SK-N-SH (cell line): ENCODE measurements at regions not wholly inside any gene's neighbourhood (a gene's known extent, or its start where the extent isn't known, plus 50 kb on each side); places are given as distances from the start of the nearest gene placed in this dataset.

Experiments used
- CTCF ChIA-PET: fragments of 300-600, 350-600 bp; formaldehyde crosslinking; extraction: SDS; loops from one replicate; lab custom pipeline; 2021; lab: Yijun Ruan, JAX
- POLR2A ChIA-PET: fragments of 350-600 bp; sonication (Branson Sonifier 250); formaldehyde crosslinking; extraction: SDS; loops from one replicate; lab custom pipeline; 2020; ENCODE audit warnings: antibody characterized with exemption, inconsistent platforms; lab: Yijun Ruan, JAX
- DNase-seq: peaks from one replicate; pipeline ENCODE4 v3.0.0; 2012
- H2AFZ ChIP-seq: fragments of 200-600 bp; sonication (generic); 2 replicates; pipeline ENCODE4 v1.8.1; 2016; ENCODE audit warnings: antibody characterized with exemption, mild to moderate bottlenecking, low read depth
- H3F3A ChIP-seq: fragments of 200-600 bp; sonication (generic); replicated peaks from 2 replicates; pipeline ENCODE3; 2016; ENCODE audit warnings: antibody characterized with exemption, mild to moderate bottlenecking; ENCODE audit not compliant: insufficient read depth
- H3K27ac ChIP-seq, 2 experiments: fragments of 200-500 bp in 1 of 2; fragments of 200-600 bp in 1 of 2; sonication (Bioruptor generic) in 1 of 2; sonication (generic), shearing (Covaris generic) in 1 of 2; 2 replicates each; pipeline versions ENCODE4 v1.5.1 to v1.6.1; 2014 to 2016; ENCODE audit warnings: low read depth in 2 of 2, inconsistent platforms in 1 of 2, low read length in 1 of 2, mild to moderate bottlenecking in 1 of 2, mixed read lengths in 1 of 2
- H3K27me3 ChIP-seq: fragments of 200-600 bp; sonication (generic), shearing (Covaris generic); 2 replicates; pipeline ENCODE4 v1.6.1; 2016; ENCODE audit warnings: mixed run types; ENCODE audit not compliant: insufficient read depth
- H3K36me3 ChIP-seq, 2 experiments: fragments of 200-500 bp in 1 of 2; fragments of 200-600 bp in 1 of 2; sonication (Bioruptor generic) in 1 of 2; sonication (generic) in 1 of 2; replicated peaks in 1 of 2; 2 replicates each; pipeline versions ENCODE3 to v1.5.1; 2014 to 2016; ENCODE audit warnings: low read length in 1 of 2, mild to moderate bottlenecking in 1 of 2; ENCODE audit not compliant: insufficient read depth in 2 of 2, control insufficient read depth in 1 of 2
- H3K4me1 ChIP-seq, 2 experiments: fragments of 200-500 bp in 1 of 2; fragments of 200-600 bp in 1 of 2; sonication (Bioruptor generic) in 1 of 2; sonication (generic), shearing (Covaris generic) in 1 of 2; 2 replicates each; pipeline versions ENCODE4 v1.5.1 to v1.6.1; 2014 to 2016; ENCODE audit warnings: low read depth in 1 of 2, low read length in 1 of 2, mixed run types in 1 of 2; ENCODE audit not compliant: insufficient read depth in 2 of 2, control insufficient read depth in 1 of 2
- H3K4me2 ChIP-seq: fragments of 200-600 bp; sonication (generic), shearing (Covaris generic); 2 replicates; pipeline ENCODE4 v1.6.1; 2017; ENCODE audit warnings: mixed run types
- H3K4me3 ChIP-seq, 2 experiments: fragments of 200-500 bp in 1 of 2; fragments of 200-600 bp in 1 of 2; sonication (Bioruptor generic) in 1 of 2; sonication (generic), shearing (Covaris generic) in 1 of 2; 2 replicates each; pipeline versions ENCODE4 v1.5.1 to v1.8.1; 2014 to 2016; ENCODE audit warnings: low read depth in 2 of 2, inconsistent platforms in 1 of 2, low read length in 1 of 2, mild to moderate bottlenecking in 1 of 2, mixed read lengths in 1 of 2, moderate library complexity in 1 of 2
- H3K79me2 ChIP-seq: fragments of 200-600 bp; sonication (generic); 2 replicates; pipeline ENCODE4 v1.8.1; 2017; ENCODE audit warnings: mild to moderate bottlenecking; ENCODE audit not compliant: insufficient read depth
- H3K9ac ChIP-seq: fragments of 200-600 bp; sonication (generic); 2 replicates; pipeline ENCODE4 v1.6.1; 2017; ENCODE audit warnings: mixed run types
- H3K9me2 ChIP-seq: fragments of 200-600 bp; sonication (generic); 2 replicates; pipeline ENCODE4 v1.6.1; 2017; ENCODE audit warnings: mixed run types
- H3K9me3 ChIP-seq: fragments of 200-600 bp; sonication (generic); 2 replicates; pipeline ENCODE4 v1.6.1; 2017; ENCODE audit warnings: mixed run types, mild to moderate bottlenecking, moderate library complexity
- H4K20me1 ChIP-seq: fragments of 200-600 bp; sonication (generic); 2 replicates; pipeline ENCODE4 v1.6.1; 2017; ENCODE audit warnings: mild to moderate bottlenecking, mixed run types; ENCODE audit not compliant: insufficient read depth
- CHD2 ChIP-seq: fragments of 150-350 bp; IDR thresholded peaks from 2 replicates; pipeline ENCODE4 v1.6.1; 2018; ENCODE audit warnings: low read length; ENCODE audit not compliant: partially characterized antibody
- ELF1 ChIP-seq: IDR thresholded peaks from 2 replicates; pipeline ENCODE4 v1.4.0; 2012
- EP300 ChIP-seq, 2 experiments: IDR thresholded peaks; 2 replicates each; pipeline versions ENCODE4 v1.4.0 to v1.6.1; 2012; ENCODE audit warnings: borderline replicate concordance in 1 of 2, low read depth in 1 of 2, low read length in 1 of 2
- FOSL2 ChIP-seq: IDR thresholded peaks from 2 replicates; pipeline ENCODE4 v1.4.0; 2012; ENCODE audit warnings: low read depth, mild to moderate bottlenecking, moderate library complexity, borderline replicate concordance
- FOXJ3 ChIP-seq: sonication (generic); formaldehyde crosslinking; IDR thresholded peaks from 2 replicates; pipeline ENCODE4 v1.5.1; 2020; ENCODE audit warnings: mild to moderate bottlenecking, missing genetic modification reagents
- FOXM1 ChIP-seq: IDR thresholded peaks from 2 replicates; pipeline ENCODE4 v1.4.0; 2012; ENCODE audit warnings: low read depth, mild to moderate bottlenecking
- GATA2 ChIP-seq: sonication (generic); formaldehyde crosslinking; IDR thresholded peaks from 2 replicates; pipeline ENCODE4 v1.5.0; 2020; ENCODE audit warnings: mild to moderate bottlenecking, missing genetic modification reagents
- JUND ChIP-seq: IDR thresholded peaks from 2 replicates; pipeline ENCODE4 v1.4.0; 2012
- MEF2A ChIP-seq: IDR thresholded peaks from 2 replicates; pipeline ENCODE4 v1.4.0; 2012; ENCODE audit warnings: low read depth, borderline replicate concordance
- NFIC ChIP-seq: IDR thresholded peaks from 2 replicates; pipeline ENCODE4 v1.4.0; 2012; ENCODE audit warnings: borderline replicate concordance
- NRF1 ChIP-seq: IDR thresholded peaks from 2 replicates; pipeline ENCODE4 v1.6.1; 2012; ENCODE audit warnings: low read depth, mild to moderate bottlenecking, low read length
- RAD21 ChIP-seq: IDR thresholded peaks from 2 replicates; pipeline ENCODE4 v1.6.1; 2012; ENCODE audit warnings: mild to moderate bottlenecking, low read length
- RCOR1 ChIP-seq: fragments of 150-350 bp; IDR thresholded peaks from 2 replicates; pipeline ENCODE4 v1.6.1; 2017; ENCODE audit warnings: antibody characterized with exemption, low read length
- RFX5 ChIP-seq: IDR thresholded peaks from 2 replicates; pipeline ENCODE4 v1.6.1; 2012; ENCODE audit warnings: mild to moderate bottlenecking, improper control_type of control experiment, low read length
- RXRA ChIP-seq: IDR thresholded peaks from 2 replicates; pipeline ENCODE4 v1.4.0; 2012; ENCODE audit warnings: low read depth, mild to moderate bottlenecking, borderline replicate concordance
- SIN3A ChIP-seq: IDR thresholded peaks from 2 replicates; pipeline ENCODE4 v1.6.1; 2012; ENCODE audit warnings: low read depth, mild to moderate bottlenecking, low read length, moderate library complexity, borderline replicate concordance
- SMC3 ChIP-seq: IDR thresholded peaks from 2 replicates; pipeline ENCODE4 v1.6.1; 2012; ENCODE audit warnings: low read depth, low read length, improper control_type of control experiment
- TCF12 ChIP-seq: IDR thresholded peaks from 2 replicates; pipeline ENCODE4 v1.4.0; 2012
- TEAD4 ChIP-seq: IDR thresholded peaks from 2 replicates; pipeline ENCODE4 v1.4.0; 2012; ENCODE audit warnings: mild to moderate bottlenecking, borderline replicate concordance; ENCODE audit not compliant: insufficient read depth
- USF1 ChIP-seq: IDR thresholded peaks from 2 replicates; pipeline ENCODE4 v1.4.0; 2012; ENCODE audit warnings: low read depth, borderline replicate concordance
- USF2 ChIP-seq: fragments of 150-350 bp; IDR thresholded peaks from 2 replicates; pipeline ENCODE4 v1.6.1; 2017; ENCODE audit warnings: antibody characterized with exemption, low read length, low read depth, borderline replicate concordance
- WGBS: methylation state at CpG from one replicate; pipeline ENCODE4 v1.1.6; 2017; ENCODE audit warnings: low lambda C conversion rate; 5-methylcytosine and 5-hydroxymethylcytosine counted together
- TF ChIP-seq, protein P1 (sequence below): fragments of 150-350 bp; IDR thresholded peaks from 2 replicates; pipeline ENCODE4 v1.6.1; 2016; ENCODE audit warnings: mild to moderate bottlenecking, low read depth, low read length
- TF ChIP-seq, protein P2 (sequence below): IDR thresholded peaks from 2 replicates; pipeline ENCODE4 v1.4.0; 2012; ENCODE audit warnings: low read depth

GRCh38 chr5:123269851-123270250, 153.4 kb downstream of the CEP120 start:
- CTCF ChIA-PET: no interaction called here
- Histone ChIP-seq H3K27ac (no peak overlapping the region), H3K27me3 (no peaks in the 10 kb centered on the region), H4K20me1 (no peaks in the 10 kb centered on the region), H3K9me2 (no peaks in the 10 kb centered on the region), H3K9me3 (no peaks in the 10 kb centered on the region), H3K36me3 (no peaks in the 10 kb centered on the region), H3K4me3 (no peak overlapping the region), H3F3A (no peaks in the 10 kb centered on the region), H3K4me2 (no peak overlapping the region), H3K79me2 (no peaks in the 10 kb centered on the region), H3K4me1 (no peaks in the 10 kb centered on the region), H3K9ac (no peak overlapping the region), H2AFZ (no peak overlapping the region)
- no peak for TF ChIP-seq EP300 (IDR thresholded peaks at IDR 0.05; ENCODE audit: borderline replicate concordance in 1 of 2, low read depth in 1 of 2, low read length in 1 of 2)
- TF ChIP-seq CHD2: no peak
- TF ChIP-seq FOXJ3 (CRISPR knock-in tag): no peak
- TF ChIP-seq FOXM1: no peak
- no peak for TF ChIP-seq SMC3
- TF ChIP-seq RAD21: no peak
- TF ChIP-seq NFIC: no peak
- no peak for TF ChIP-seq RXRA
- no peak for TF ChIP-seq TEAD4
- no peak for TF ChIP-seq ELF1
- POLR2A ChIA-PET: no interaction called here
- no peak for DNase-seq
- 61% methylated on average over 7 of the region's 7 CpGs for WGBS

- ChIA-PET CTCF (no interaction called here), POLR2A (no interaction called here)
- H3K27ac ChIP-seq: no peak overlapping the region
- no peak overlapping the region for H3K4me2 ChIP-seq
- H3K4me3 ChIP-seq: no peak overlapping the region
- no peak overlapping the region for H3K9ac ChIP-seq
- DNase-seq: no peak
- no peaks in the 10 kb centered on the region for H3K9me3 ChIP-seq
- no peak for TF ChIP-seq MEF2A
- no peak for TF ChIP-seq FOXJ3 (CRISPR knock-in tag)
- TF ChIP-seq USF2: no peak
- no peak for TF ChIP-seq SIN3A
- TF ChIP-seq, protein P1, sequence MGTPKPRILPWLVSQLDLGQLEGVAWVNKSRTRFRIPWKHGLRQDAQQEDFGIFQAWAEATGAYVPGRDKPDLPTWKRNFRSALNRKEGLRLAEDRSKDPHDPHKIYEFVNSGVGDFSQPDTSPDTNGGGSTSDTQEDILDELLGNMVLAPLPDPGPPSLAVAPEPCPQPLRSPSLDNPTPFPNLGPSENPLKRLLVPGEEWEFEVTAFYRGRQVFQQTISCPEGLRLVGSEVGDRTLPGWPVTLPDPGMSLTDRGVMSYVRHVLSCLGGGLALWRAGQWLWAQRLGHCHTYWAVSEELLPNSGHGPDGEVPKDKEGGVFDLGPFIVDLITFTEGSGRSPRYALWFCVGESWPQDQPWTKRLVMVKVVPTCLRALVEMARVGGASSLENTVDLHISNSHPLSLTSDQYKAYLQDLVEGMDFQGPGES: no peak
- TF ChIP-seq USF1: no peak
- TF ChIP-seq RCOR1: no peak
- TF ChIP-seq EP300 (IDR thresholded peaks at IDR 0.05; ENCODE audit: borderline replicate concordance in 1 of 2, low read depth in 1 of 2, low read length in 1 of 2): no peak
- TF ChIP-seq FOXM1: no peak
- no peak for TF ChIP-seq NRF1
- no peak for TF ChIP-seq FOSL2
- no peak for TF ChIP-seq NFIC
- TF ChIP-seq TCF12: no peak
- TF ChIP-seq, protein P2, sequence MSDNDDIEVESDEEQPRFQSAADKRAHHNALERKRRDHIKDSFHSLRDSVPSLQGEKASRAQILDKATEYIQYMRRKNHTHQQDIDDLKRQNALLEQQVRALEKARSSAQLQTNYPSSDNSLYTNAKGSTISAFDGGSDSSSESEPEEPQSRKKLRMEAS: no peak
- no peak for TF ChIP-seq JUND
- no peak for TF ChIP-seq RFX5
- TF ChIP-seq GATA2 (CRISPR knock-in tag): no peak
- no peak for TF ChIP-seq RAD21
- TF ChIP-seq, all 33 proteins: peak for 0
- 70% methylated on average over 4 of the region's 4 CpGs for WGBS
- Histone ChIP-seq H3K79me2 (no peaks in the 10 kb centered on the region), H3K27me3 (no peaks in the 10 kb centered on the region), H4K20me1 (no peaks in the 10 kb centered on the region), H3K36me3 (no peaks in the 10 kb centered on the region), H2AFZ (no peak overlapping the region), H3K4me1 (no peaks in the 10 kb centered on the region), H3K9me2 (no peaks in the 10 kb centered on the region), H3F3A (no peaks in the 10 kb centered on the region)
Observed at GRCh38 chr5:123269436-123269835, 153.8 kb downstream of the CEP120 start.
